ENCODE measurements at regions not wholly inside any gene's neighbourhood (a gene's known extent, or its start where the extent isn't known, plus 50 kb on each side); places are given as distances from the start of the nearest gene placed in this dataset.

DNA sequence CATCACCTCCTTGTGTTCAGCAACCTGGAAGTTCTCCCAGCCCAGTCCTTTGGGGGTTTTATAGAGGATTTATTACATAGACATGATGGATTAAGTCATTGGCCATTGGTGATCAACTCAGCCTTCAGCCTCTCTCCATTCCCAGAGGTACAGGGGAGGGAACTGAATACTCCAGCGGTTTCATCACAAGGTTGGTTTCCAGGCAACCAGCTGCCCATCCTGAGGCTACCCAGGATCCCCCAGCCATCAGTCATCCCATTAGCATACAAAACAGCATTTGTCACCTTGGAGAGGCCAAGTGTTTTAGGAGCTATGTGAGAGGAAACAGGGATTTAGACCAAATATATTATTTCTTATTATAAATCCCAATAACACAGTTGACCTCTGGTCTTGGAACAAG, 584.8 kb upstream of the NRP1 start:
- no peak for TF ChIP-seq YY1 (IDR thresholded peaks at IDR 0.05; ENCODE audit: low read depth)
- no peak for TF ChIP-seq TCF12 (IDR thresholded peaks at IDR 0.05; ENCODE audit: low read depth)
- TF ChIP-seq EGR1 (IDR thresholded peaks at IDR 0.05), result no peak

DNA sequence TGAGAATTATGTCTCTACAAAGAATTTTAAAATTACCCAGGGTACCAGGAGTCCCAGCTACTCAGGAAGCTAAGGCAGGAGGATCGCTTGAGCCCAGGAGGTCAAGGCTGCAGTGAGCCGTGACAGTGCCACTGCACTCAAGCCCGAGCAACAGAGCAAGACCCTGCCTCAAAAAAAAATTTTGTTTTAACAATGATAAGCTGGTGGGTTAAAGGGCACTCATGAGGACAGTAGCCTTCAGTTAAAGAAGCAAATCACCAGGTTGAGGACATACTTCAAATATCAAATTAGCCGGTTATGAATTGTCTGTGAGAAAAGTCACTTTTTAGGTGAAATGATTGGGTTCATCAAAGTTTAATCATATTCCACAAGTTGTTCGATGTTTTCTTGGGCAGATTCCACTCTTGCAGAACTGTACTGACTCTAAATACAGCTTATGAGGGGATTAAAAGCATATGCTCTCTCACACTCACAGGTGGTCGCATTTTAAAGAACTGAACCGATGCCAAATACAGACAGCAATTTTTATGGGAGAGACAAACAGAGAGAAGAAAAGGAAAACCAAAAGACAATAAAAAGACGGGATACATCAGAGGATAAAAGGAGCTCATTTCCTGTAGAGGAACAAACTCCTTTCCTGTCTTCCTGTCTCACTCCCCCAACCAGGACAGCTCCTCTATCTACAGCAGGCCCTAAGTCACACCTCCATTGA, 582.8 kb upstream of the NRP1 start:
- TF ChIP-seq, protein P1, sequence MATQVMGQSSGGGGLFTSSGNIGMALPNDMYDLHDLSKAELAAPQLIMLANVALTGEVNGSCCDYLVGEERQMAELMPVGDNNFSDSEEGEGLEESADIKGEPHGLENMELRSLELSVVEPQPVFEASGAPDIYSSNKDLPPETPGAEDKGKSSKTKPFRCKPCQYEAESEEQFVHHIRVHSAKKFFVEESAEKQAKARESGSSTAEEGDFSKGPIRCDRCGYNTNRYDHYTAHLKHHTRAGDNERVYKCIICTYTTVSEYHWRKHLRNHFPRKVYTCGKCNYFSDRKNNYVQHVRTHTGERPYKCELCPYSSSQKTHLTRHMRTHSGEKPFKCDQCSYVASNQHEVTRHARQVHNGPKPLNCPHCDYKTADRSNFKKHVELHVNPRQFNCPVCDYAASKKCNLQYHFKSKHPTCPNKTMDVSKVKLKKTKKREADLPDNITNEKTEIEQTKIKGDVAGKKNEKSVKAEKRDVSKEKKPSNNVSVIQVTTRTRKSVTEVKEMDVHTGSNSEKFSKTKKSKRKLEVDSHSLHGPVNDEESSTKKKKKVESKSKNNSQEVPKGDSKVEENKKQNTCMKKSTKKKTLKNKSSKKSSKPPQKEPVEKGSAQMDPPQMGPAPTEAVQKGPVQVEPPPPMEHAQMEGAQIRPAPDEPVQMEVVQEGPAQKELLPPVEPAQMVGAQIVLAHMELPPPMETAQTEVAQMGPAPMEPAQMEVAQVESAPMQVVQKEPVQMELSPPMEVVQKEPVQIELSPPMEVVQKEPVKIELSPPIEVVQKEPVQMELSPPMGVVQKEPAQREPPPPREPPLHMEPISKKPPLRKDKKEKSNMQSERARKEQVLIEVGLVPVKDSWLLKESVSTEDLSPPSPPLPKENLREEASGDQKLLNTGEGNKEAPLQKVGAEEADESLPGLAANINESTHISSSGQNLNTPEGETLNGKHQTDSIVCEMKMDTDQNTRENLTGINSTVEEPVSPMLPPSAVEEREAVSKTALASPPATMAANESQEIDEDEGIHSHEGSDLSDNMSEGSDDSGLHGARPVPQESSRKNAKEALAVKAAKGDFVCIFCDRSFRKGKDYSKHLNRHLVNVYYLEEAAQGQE (IDR thresholded peaks at IDR 0.05; ENCODE audit: low read depth), result no peak
- no peak for TF ChIP-seq TAF1 (IDR thresholded peaks at IDR 0.05; ENCODE audit: low read depth)
- no peak for TF ChIP-seq EP300 (IDR thresholded peaks at IDR 0.05; ENCODE audit: borderline replicate concordance)
- TF ChIP-seq ZBTB7A (IDR thresholded peaks at IDR 0.05; ENCODE audit: low read depth), result no peak
- TF ChIP-seq YY1 (IDR thresholded peaks at IDR 0.05; ENCODE audit: low read depth), result no peak

DNA sequence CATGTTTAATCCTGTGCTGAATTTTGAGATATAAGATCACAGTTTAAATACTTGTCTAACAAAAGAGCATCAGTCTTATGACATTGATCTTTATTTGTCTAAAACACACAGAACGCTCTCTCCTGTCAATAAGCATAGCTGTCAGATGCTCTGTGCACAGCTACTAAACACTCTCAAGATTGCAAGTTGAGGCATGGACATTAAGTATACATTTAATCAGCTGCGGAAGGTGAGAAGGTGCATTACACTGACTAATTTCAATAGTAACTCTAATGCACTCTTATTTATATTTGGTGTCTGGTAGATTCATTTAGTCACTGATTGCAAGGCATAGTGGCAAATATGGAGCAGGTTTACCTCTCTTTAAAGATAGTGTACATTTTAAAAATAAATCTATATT, 580.3 kb upstream of the NRP1 start:
- TF ChIP-seq RAD21 (IDR thresholded peaks at IDR 0.05; ENCODE audit: low read depth) (no peak), TEAD4 (IDR thresholded peaks at IDR 0.05) (no peak), USF1 (IDR thresholded peaks at IDR 0.05) (no peak), CREB1 (IDR thresholded peaks at IDR 0.05; ENCODE audit: low read depth) (no peak), CEBPB (IDR thresholded peaks at IDR 0.05) (no peak), EP300 (IDR thresholded peaks at IDR 0.05; ENCODE audit: borderline replicate concordance) (no peak), ZBTB7A (IDR thresholded peaks at IDR 0.05; ENCODE audit: low read depth) (no peak), MAX (IDR thresholded peaks at IDR 0.05) (no peak), TCF12 (IDR thresholded peaks at IDR 0.05; ENCODE audit: low read depth) (no peak), EGR1 (IDR thresholded peaks at IDR 0.05) (no peak)
- TF ChIP-seq, protein P1 (IDR thresholded peaks at IDR 0.05; ENCODE audit: low read depth), result no peak

DNA sequence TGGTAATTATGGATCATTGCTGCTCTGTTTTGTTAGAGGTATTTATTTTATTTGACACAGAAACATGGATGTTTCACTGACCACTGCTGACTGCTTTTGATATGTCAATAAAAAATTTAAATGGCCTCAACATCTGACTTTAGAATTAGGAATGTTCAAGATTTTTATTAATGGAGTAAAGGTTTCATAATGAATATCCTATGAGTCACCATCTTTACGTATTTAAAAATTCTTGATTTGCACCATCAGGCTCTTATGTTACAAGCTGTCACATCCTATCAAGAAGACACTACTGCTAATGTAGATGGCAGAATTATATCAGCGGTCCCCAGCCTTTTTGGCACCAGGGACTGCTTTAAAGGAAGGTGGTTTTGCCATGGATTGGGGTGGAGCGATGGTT, 578.7 kb upstream of the NRP1 start:
- no peak for TF ChIP-seq CREB1 (IDR thresholded peaks at IDR 0.05; ENCODE audit: low read depth)

DNA sequence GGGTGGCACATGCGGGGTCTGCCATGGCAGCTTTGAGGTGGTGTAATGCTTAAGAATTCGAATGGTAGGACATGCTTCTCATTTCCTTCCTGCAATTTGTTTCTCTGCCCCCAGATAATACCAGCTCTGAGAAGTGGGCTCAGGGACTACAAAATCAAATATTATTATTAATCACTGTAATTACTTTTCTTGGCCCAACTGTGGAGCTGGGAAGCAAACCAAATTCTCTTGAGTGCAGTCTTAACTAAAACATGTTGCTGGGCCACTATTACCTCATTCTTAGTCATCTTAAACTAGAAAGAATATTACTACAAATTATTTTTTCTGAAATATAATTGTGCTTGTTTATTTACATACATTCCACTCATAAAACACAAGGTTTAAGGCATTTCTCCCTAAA, 566.7 kb upstream of the NRP1 start:
- TF ChIP-seq CREB1 (IDR thresholded peaks at IDR 0.05; ENCODE audit: low read depth) (no peak), EP300 (IDR thresholded peaks at IDR 0.05; ENCODE audit: borderline replicate concordance) (no peak)

DNA sequence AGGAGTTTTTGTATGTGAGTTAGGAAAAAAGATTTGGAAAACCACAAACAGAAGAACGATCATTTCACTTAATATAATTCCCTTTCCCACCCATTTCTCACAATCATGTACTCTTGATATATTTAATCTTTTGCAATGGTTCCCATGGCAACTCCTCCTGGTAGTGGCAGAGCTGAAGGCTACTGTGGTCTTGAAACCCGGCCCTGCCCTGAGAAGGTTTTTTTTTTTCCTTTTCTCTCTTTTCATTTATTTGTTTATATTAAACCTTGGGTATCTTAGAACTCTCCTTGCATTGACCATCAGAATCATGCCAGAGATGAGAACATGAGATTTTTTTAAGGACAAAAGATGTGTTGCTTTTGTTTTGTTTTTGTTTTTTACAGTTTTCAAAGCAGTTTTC, 566.1 kb upstream of the NRP1 start:
- no peak for TF ChIP-seq RAD21 (IDR thresholded peaks at IDR 0.05; ENCODE audit: low read depth)
- TF ChIP-seq EGR1 (IDR thresholded peaks at IDR 0.05), result no peak
- no peak for TF ChIP-seq USF1 (IDR thresholded peaks at IDR 0.05)
- TF ChIP-seq YY1 (IDR thresholded peaks at IDR 0.05; ENCODE audit: low read depth), result no peak
- TF ChIP-seq EP300 (IDR thresholded peaks at IDR 0.05; ENCODE audit: borderline replicate concordance), result no peak
- TF ChIP-seq TEAD4 (IDR thresholded peaks at IDR 0.05), result no peak
- TF ChIP-seq ZBTB7A (IDR thresholded peaks at IDR 0.05; ENCODE audit: low read depth), result no peak
- TF ChIP-seq FOXM1 (IDR thresholded peaks at IDR 0.05; ENCODE audit: borderline replicate concordance, low read depth), result no peak
- no peak for TF ChIP-seq MAX (IDR thresholded peaks at IDR 0.05)
- TF ChIP-seq NFIC (IDR thresholded peaks at IDR 0.05), result no peak
- TF ChIP-seq CEBPB (IDR thresholded peaks at IDR 0.05), result no peak
